ENCODE measurements at regions not wholly inside any gene's neighbourhood (a gene's known extent, or its start where the extent isn't known, plus 50 kb on each side); places are given as distances from the start of the nearest gene placed in this dataset.

GRCh38 chr18:51300912-51301311, 103.4 kb upstream of the MEX3C start:
- Histone ChIP-seq H3K4me3 (no peak overlapping the region), H3K9me3 (peaks cover 0 to under 1% (median 0%) of the 10 kb centered on the region in 12 donors), H3K27me3 (no peaks in the 10 kb centered on the region), H3K4me1 (no peaks in the 10 kb centered on the region), H3K36me3 (no peaks in the 10 kb centered on the region), H3K27ac (no peak overlapping the region)
- ATAC-seq (no peak), DNase-seq (no peak)
- TF ChIP-seq CTCF (IDR thresholded peaks at IDR 0.05) (no peak), POLR2A (IDR thresholded peaks at IDR 0.05) (no peak)
- intact Hi-C loops (cut with DNase I) = no loop called here
- 81 to 89% (median 85%) methylated on average over 3 of the region's 3 CpGs for WGBS, 4 donors

- Histone ChIP-seq H3K9me3 (peaks cover 0 to 5% (median 0%) of the 10 kb centered on the region in 12 donors), H3K27me3 (no peaks in the 10 kb centered on the region), H3K27ac (no peak overlapping the region), H3K4me1 (no peaks in the 10 kb centered on the region), H3K36me3 (no peaks in the 10 kb centered on the region), H3K4me3 (no peak overlapping the region)
- TF ChIP-seq CTCF (IDR thresholded peaks at IDR 0.05) (no peak), POLR2A (IDR thresholded peaks at IDR 0.05) (no peak)
- intact Hi-C loops (cut with DNase I) = no loop called here
- ATAC-seq = no peak
- no peak for DNase-seq
- 87 to 90% (median 88%) methylated on average over 3 of the region's 3 CpGs for WGBS, 4 donors
Observed at GRCh38 chr18:51301376-51301775, 103.9 kb upstream of the MEX3C start.

- no peak for DNase-seq
- Histone ChIP-seq H3K9me3 (no peaks in the 10 kb centered on the region), H3K4me1 (no peaks in the 10 kb centered on the region), H3K27ac (no peak overlapping the region), H3K36me3 (no peaks in the 10 kb centered on the region), H3K27me3 (no peaks in the 10 kb centered on the region), H3K4me3 (no peak overlapping the region)
- intact Hi-C loops (cut with DNase I) = no loop called here
- ATAC-seq = no peak
- TF ChIP-seq POLR2A (IDR thresholded peaks at IDR 0.05) (no peak), CTCF (IDR thresholded peaks at IDR 0.05) (no peak)
- WGBS, 4 donors = 81 to 93% (median 89%) methylated on average over 1 of the region's 1 CpG
Observed at GRCh38 chr18:51316677-51317076, 119.2 kb upstream of the MEX3C start.

- Histone ChIP-seq H3K4me1 (no peaks in the 10 kb centered on the region), H3K27me3 (no peaks in the 10 kb centered on the region), H3K27ac (no peak overlapping the region), H3K36me3 (no peaks in the 10 kb centered on the region), H3K9me3 (no peaks in the 10 kb centered on the region), H3K4me3 (no peak overlapping the region)
- intact Hi-C loops (cut with DNase I) = no loop called here
- DNase-seq (no peak), ATAC-seq (no peak)
- 65 to 83% (median 70%) methylated on average over 1 of the region's 1 CpG for whole genome bisulfite sequencing, 4 donors
- TF ChIP-seq CTCF (IDR thresholded peaks at IDR 0.05) (no peak), POLR2A (IDR thresholded peaks at IDR 0.05) (no peak)
Observed at GRCh38 chr18:51321696-51322095, 124.2 kb upstream of the MEX3C start.

All from heart left ventricle (tissue), 16 donors.